ENCODE measurements at regions not wholly inside any gene's neighbourhood (a gene's known extent, or its start where the extent isn't known, plus 50 kb on each side); places are given as distances from the start of the nearest gene placed in this dataset.

DNA sequence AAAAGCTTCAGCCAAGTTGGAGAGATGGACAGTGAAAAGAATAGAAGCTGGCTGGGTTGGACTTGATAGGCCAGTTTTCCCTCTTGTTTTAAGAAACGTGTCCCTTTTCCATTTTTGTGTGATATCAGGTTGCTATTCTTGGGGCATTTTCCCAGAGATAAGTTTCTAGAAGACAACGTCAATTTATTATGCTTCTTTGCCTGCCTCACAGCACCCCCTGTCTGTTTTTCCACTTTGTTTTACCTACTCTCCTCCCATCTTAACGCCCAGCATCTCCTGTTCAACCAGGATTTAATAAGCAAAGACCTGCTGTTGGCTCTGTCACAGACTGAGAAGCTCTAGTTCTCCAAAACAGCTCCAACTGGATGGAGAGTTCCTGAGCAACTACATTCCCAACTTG, 317.8 kb upstream of the ZNF521 start:
- H3K4me1 ChIP-seq (ENCODE audit: control insufficient read depth, insufficient read depth, low read length) = peaks cover 3% of the 10 kb centered on the region
- H3K9me3 ChIP-seq (ENCODE audit: control insufficient read depth, insufficient read depth, low read length) = no peaks in the 10 kb centered on the region
- H3K9ac ChIP-seq (ENCODE audit: low read depth, low read length) = no peak overlapping the region
- H3K4me3 ChIP-seq (ENCODE audit: low read depth, low read length) = no peak overlapping the region
- no peaks in the 10 kb centered on the region for H3K27me3 ChIP-seq (ENCODE audit: control insufficient read depth, insufficient read depth, low read length)
- no peaks in the 10 kb centered on the region for H3K36me3 ChIP-seq (ENCODE audit: control insufficient read depth, insufficient read depth, low read length)

DNA sequence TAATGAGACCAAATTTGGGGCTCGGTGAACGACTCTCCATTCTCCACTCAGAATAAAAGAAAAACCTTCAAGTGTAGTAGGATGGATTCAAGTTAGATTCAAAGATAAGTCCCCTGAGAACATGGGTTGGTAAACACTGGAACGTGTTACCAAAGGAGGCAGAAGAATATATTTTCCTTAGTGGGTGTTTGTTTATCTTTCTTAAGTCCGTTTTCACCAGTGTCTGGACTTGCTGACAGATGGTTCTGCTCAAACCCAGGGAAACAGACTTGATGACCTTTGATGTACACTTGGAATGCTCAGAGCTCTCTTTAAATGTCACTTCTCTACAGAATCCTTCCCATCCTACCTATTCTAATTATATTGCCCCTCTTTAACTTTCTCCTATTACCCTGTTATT, 310.3 kb upstream of the ZNF521 start:
- Histone ChIP-seq H3K36me3 (ENCODE audit: control insufficient read depth, insufficient read depth, low read length) (no peaks in the 10 kb centered on the region), H3K4me3 (ENCODE audit: low read depth, low read length) (no peak overlapping the region), H3K9ac (ENCODE audit: low read depth, low read length) (no peak overlapping the region), H3K9me3 (ENCODE audit: control insufficient read depth, insufficient read depth, low read length) (no peaks in the 10 kb centered on the region), H3K4me1 (ENCODE audit: control insufficient read depth, insufficient read depth, low read length) (peaks cover 3% of the 10 kb centered on the region), H3K27me3 (ENCODE audit: control insufficient read depth, insufficient read depth, low read length) (no peaks in the 10 kb centered on the region)

- Histone ChIP-seq H3K27me3 (ENCODE audit: control insufficient read depth, insufficient read depth, low read length) (no peaks in the 10 kb centered on the region), H3K9ac (ENCODE audit: low read depth, low read length) (no peak overlapping the region), H3K36me3 (ENCODE audit: control insufficient read depth, insufficient read depth, low read length) (no peaks in the 10 kb centered on the region), H3K9me3 (ENCODE audit: control insufficient read depth, insufficient read depth, low read length) (no peaks in the 10 kb centered on the region), H3K4me3 (ENCODE audit: low read depth, low read length) (no peak overlapping the region), H3K4me1 (ENCODE audit: control insufficient read depth, insufficient read depth, low read length) (peaks cover 3% of the 10 kb centered on the region)
Measured at GRCh38 chr18:25661831-25662230, 309.9 kb upstream of the ZNF521 start.

DNA sequence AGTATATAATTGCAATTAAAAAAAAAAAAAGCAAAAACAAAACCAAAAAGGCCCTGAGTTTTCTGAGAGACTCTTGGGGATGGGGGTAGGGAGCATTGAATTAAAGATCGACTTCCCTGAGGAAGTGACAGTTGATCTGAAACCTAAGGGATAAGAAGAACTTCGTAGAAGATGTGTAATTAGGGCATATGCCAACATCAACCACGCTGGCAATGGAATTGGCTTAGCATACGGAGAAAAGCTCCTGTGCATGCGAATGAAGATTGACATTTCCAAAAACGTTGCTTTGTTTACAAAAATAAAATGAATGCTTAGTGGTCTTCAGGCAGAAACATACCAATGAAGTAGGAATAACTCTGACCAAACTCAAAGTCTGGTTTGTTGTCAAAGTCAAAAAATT, 307.6 kb upstream of the ZNF521 start:
- H3K27me3 ChIP-seq (ENCODE audit: control insufficient read depth, insufficient read depth, low read length) = no peaks in the 10 kb centered on the region
- no peaks in the 10 kb centered on the region for H3K36me3 ChIP-seq (ENCODE audit: control insufficient read depth, insufficient read depth, low read length)
- H3K9ac ChIP-seq (ENCODE audit: low read depth, low read length) = no peak overlapping the region
- no peaks in the 10 kb centered on the region for H3K9me3 ChIP-seq (ENCODE audit: control insufficient read depth, insufficient read depth, low read length)
- no peak overlapping the region for H3K4me3 ChIP-seq (ENCODE audit: low read depth, low read length)
- H3K4me1 ChIP-seq (ENCODE audit: control insufficient read depth, insufficient read depth, low read length) = peaks cover 3% of the 10 kb centered on the region

GRCh38 chr18:25658476-25658875, 306.5 kb upstream of the ZNF521 start:
- H3K9ac ChIP-seq (ENCODE audit: low read depth, low read length) = no peak overlapping the region
- no peak overlapping the region for H3K4me3 ChIP-seq (ENCODE audit: low read depth, low read length)
- H3K36me3 ChIP-seq (ENCODE audit: control insufficient read depth, insufficient read depth, low read length) = no peaks in the 10 kb centered on the region
- no peaks in the 10 kb centered on the region for H3K27me3 ChIP-seq (ENCODE audit: control insufficient read depth, insufficient read depth, low read length)
- H3K4me1 ChIP-seq (ENCODE audit: control insufficient read depth, insufficient read depth, low read length) = peaks cover 3% of the 10 kb centered on the region
- H3K9me3 ChIP-seq (ENCODE audit: control insufficient read depth, insufficient read depth, low read length) = no peaks in the 10 kb centered on the region

DNA sequence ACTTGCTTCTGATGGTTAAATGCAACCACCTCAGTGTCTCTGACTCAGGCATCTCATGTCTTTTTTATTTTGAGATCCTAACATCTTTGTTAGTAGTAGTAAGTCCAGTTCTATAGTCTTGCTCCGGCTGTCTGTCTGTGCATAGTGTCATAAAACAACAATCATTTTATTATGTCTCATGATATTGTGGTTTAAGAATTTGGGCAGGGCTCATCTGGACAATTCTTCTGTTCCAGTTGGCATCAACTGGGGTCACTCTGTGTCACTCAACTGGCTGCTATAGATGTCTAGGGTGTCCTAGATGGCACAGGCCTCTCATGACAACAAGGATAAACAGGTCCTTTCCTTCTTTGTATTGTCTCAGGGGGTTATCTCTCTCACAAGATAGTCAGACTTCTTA, 299.6 kb upstream of the ZNF521 start:
- Histone ChIP-seq H3K9me3 (ENCODE audit: control insufficient read depth, insufficient read depth, low read length) (no peaks in the 10 kb centered on the region), H3K4me3 (ENCODE audit: low read depth, low read length) (no peak overlapping the region), H3K36me3 (ENCODE audit: control insufficient read depth, insufficient read depth, low read length) (no peaks in the 10 kb centered on the region), H3K27me3 (ENCODE audit: control insufficient read depth, insufficient read depth, low read length) (no peaks in the 10 kb centered on the region), H3K9ac (ENCODE audit: low read depth, low read length) (no peak overlapping the region), H3K4me1 (ENCODE audit: control insufficient read depth, insufficient read depth, low read length) (no peaks in the 10 kb centered on the region)

- H3K4me3 ChIP-seq (ENCODE audit: low read depth, low read length) = no peak overlapping the region
- H3K9ac ChIP-seq (ENCODE audit: low read depth, low read length) = no peak overlapping the region
Measured at GRCh38 chr18:25650201-25650941, 298.4 kb upstream of the ZNF521 start.

GRCh38 chr18:25648716-25649260, 296.8 kb upstream of the ZNF521 start:
- Histone ChIP-seq H3K4me3 (ENCODE audit: low read depth, low read length) (no peak overlapping the region), H3K36me3 (ENCODE audit: control insufficient read depth, insufficient read depth, low read length) (no peaks in the 10 kb centered on the region), H3K9me3 (ENCODE audit: control insufficient read depth, insufficient read depth, low read length) (no peaks in the 10 kb centered on the region), H3K27me3 (ENCODE audit: control insufficient read depth, insufficient read depth, low read length) (no peaks in the 10 kb centered on the region), H3K4me1 (ENCODE audit: control insufficient read depth, insufficient read depth, low read length) (no peaks in the 10 kb centered on the region), H3K9ac (ENCODE audit: low read depth, low read length) (no peak overlapping the region)

More at GRCh38 chr18:25650201-25650941, 298.4 kb upstream of the ZNF521 start:
- no peaks in the 10 kb centered on the region for H3K4me1 ChIP-seq (ENCODE audit: control insufficient read depth, insufficient read depth, low read length)
- H3K9me3 ChIP-seq (ENCODE audit: control insufficient read depth, insufficient read depth, low read length) = no peaks in the 10 kb centered on the region
- H3K36me3 ChIP-seq (ENCODE audit: control insufficient read depth, insufficient read depth, low read length) = no peaks in the 10 kb centered on the region
- no peaks in the 10 kb centered on the region for H3K27me3 ChIP-seq (ENCODE audit: control insufficient read depth, insufficient read depth, low read length)

DNA sequence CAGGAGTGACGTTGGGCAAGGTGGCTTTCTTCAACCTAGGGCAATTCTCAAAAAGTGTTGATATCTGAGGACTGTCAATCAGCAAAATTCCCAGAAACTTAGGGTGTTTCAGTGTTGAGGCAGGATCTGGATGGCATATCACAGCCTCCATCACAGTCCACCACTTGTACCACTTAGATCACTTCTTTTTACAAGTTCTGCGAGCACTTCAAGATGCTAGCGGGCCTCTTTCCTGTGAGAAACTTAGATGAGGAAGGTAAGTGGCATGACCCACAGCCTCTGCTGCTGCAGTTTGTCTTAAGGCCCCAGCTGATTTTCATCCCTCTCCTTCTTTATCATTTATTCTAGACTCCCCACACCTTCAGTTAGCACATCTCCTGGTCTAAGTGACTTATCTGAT, 295.4 kb upstream of the ZNF521 start:
- Histone ChIP-seq H3K27me3 (ENCODE audit: control insufficient read depth, insufficient read depth, low read length) (no peaks in the 10 kb centered on the region), H3K36me3 (ENCODE audit: control insufficient read depth, insufficient read depth, low read length) (no peaks in the 10 kb centered on the region), H3K9ac (ENCODE audit: low read depth, low read length) (no peak overlapping the region), H3K4me1 (ENCODE audit: control insufficient read depth, insufficient read depth, low read length) (no peaks in the 10 kb centered on the region), H3K4me3 (ENCODE audit: low read depth, low read length) (no peak overlapping the region), H3K9me3 (ENCODE audit: control insufficient read depth, insufficient read depth, low read length) (no peaks in the 10 kb centered on the region)

DNA sequence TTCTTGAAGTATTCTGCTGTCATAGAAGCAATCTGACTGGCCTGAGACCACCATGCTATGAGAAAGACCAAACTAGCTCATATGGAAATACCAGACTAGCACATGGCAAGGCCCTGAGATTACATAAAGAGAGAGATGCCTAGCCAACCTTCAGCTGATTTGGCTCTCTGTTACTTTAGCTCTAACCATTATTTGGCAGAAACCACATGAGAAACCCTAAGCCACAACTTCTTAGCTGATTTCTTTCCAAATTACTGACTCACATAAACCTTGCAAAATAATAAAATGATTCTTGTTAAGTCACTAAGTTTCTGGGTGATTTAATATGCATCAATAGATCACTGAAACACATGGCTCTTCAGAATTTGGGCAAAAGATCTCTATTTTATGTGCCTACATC, 295.0 kb upstream of the ZNF521 start:
- no peaks in the 10 kb centered on the region for H3K27me3 ChIP-seq (ENCODE audit: control insufficient read depth, insufficient read depth, low read length)
- no peak overlapping the region for H3K4me3 ChIP-seq (ENCODE audit: low read depth, low read length)
- H3K36me3 ChIP-seq (ENCODE audit: control insufficient read depth, insufficient read depth, low read length) = no peaks in the 10 kb centered on the region
- H3K9me3 ChIP-seq (ENCODE audit: control insufficient read depth, insufficient read depth, low read length) = no peaks in the 10 kb centered on the region
- H3K9ac ChIP-seq (ENCODE audit: low read depth, low read length) = no peak overlapping the region
- H3K4me1 ChIP-seq (ENCODE audit: control insufficient read depth, insufficient read depth, low read length) = no peaks in the 10 kb centered on the region

DNA sequence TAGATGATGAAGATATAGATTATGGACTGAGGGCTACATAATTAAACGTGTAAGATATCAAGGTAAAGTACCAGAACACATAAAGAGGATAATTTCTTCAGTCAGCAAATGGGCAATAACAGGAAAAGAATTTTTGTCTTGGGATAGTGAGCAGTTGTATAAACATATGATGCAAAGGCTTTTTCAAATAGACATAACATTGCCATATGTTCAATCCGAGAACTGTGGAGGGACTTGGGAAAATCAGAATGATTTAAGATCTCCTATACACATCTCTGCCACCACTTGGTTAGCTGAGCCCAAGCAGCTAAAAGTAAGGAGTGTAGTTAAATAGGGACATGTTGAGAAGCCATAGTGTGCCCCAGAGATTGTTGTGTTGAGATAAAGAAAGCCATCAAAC, 287.6 kb upstream of the ZNF521 start:
- Histone ChIP-seq H3K36me3 (ENCODE audit: control insufficient read depth, insufficient read depth, low read length) (no peaks in the 10 kb centered on the region), H3K9me3 (ENCODE audit: control insufficient read depth, insufficient read depth, low read length) (no peaks in the 10 kb centered on the region), H3K4me1 (ENCODE audit: control insufficient read depth, insufficient read depth, low read length) (no peaks in the 10 kb centered on the region), H3K4me3 (ENCODE audit: low read depth, low read length) (no peak overlapping the region), H3K9ac (ENCODE audit: low read depth, low read length) (no peak overlapping the region), H3K27me3 (ENCODE audit: control insufficient read depth, insufficient read depth, low read length) (no peaks in the 10 kb centered on the region)

GRCh38 chr18:25633563-25633962, 281.6 kb upstream of the ZNF521 start:
- Histone ChIP-seq H3K4me3 (ENCODE audit: low read depth, low read length) (no peak overlapping the region), H3K36me3 (ENCODE audit: control insufficient read depth, insufficient read depth, low read length) (no peaks in the 10 kb centered on the region), H3K4me1 (ENCODE audit: control insufficient read depth, insufficient read depth, low read length) (peaks cover 3% of the 10 kb centered on the region), H3K9ac (ENCODE audit: low read depth, low read length) (no peak overlapping the region), H3K27me3 (ENCODE audit: control insufficient read depth, insufficient read depth, low read length) (no peaks in the 10 kb centered on the region), H3K9me3 (ENCODE audit: control insufficient read depth, insufficient read depth, low read length) (no peaks in the 10 kb centered on the region)

All from iPS-15b (cell line).